Mesodermal cell (in vitro differentiated cells): ENCODE measurements at regions not wholly inside any gene's neighbourhood (a gene's known extent, or its start where the extent isn't known, plus 50 kb on each side); places are given as distances from the start of the nearest gene placed in this dataset.

Experiments
- H3K27ac ChIP-seq: 2 replicates; pipeline ENCODE4 v1.7.0; 2013; ENCODE audit warnings: mild to moderate bottlenecking, low read depth, low read length, moderate library complexity; ENCODE audit not compliant: severe bottlenecking
- H3K36me3 ChIP-seq: 2 replicates; pipeline ENCODE4 v1.7.1; 2013; ENCODE audit warnings: mild to moderate bottlenecking, low read length, moderate library complexity; ENCODE audit not compliant: control insufficient read depth, insufficient read depth
- H3K4me1 ChIP-seq: one replicate; pipeline ENCODE4 v1.7.1; 2013; ENCODE audit warnings: mild to moderate bottlenecking, low read length; ENCODE audit not compliant: insufficient read depth, control insufficient read depth, poor library complexity, severe bottlenecking
- H3K4me3 ChIP-seq: 2 replicates; pipeline ENCODE4 v1.7.0; 2013; ENCODE audit warnings: low read length, control low read depth, mild to moderate bottlenecking; ENCODE audit not compliant: insufficient read depth, poor library complexity, severe bottlenecking; ENCODE audit errors: extremely low read depth
- H3K9me3 ChIP-seq: 2 replicates; pipeline ENCODE4 v1.7.1; 2013; ENCODE audit warnings: mild to moderate bottlenecking, low read length, moderate library complexity; ENCODE audit not compliant: control insufficient read depth
- WGBS, 2 experiments: methylation state at CpG; one replicate each; pipeline ENCODE4 v1.1.5; 2013; ENCODE audit warnings: missing lambda C conversion rate in 2 of 2; ENCODE audit not compliant: insufficient coverage in 2 of 2; 5-methylcytosine and 5-hydroxymethylcytosine counted together

- no peak overlapping the region for H3K27ac ChIP-seq
Measured at GRCh38 chr4:43766648-43767047, 682.0 kb downstream of the KCTD8 start.

GRCh38 chr4:43776371-43776770 is 672.2 kb downstream of the KCTD8 start:
- Histone ChIP-seq H3K36me3 (no peaks in the 10 kb centered on the region), H3K27ac (no peak overlapping the region), H3K9me3 (no peaks in the 10 kb centered on the region), H3K4me3 (no peak overlapping the region), H3K4me1 (no peaks in the 10 kb centered on the region)
- no CpG with 5 or more reads among the region's 1 CpG for WGBS, 2 experiments

More at GRCh38 chr4:43766648-43767047, 682.0 kb downstream of the KCTD8 start:
- Histone ChIP-seq H3K4me3 (no peak overlapping the region), H3K36me3 (no peaks in the 10 kb centered on the region), H3K4me1 (no peaks in the 10 kb centered on the region), H3K9me3 (no peaks in the 10 kb centered on the region)

- H3K4me1 ChIP-seq = no peaks in the 10 kb centered on the region
- no peak overlapping the region for H3K27ac ChIP-seq
- 83 to 90% methylated on average over 1 to 2 of the region's 3 CpGs for WGBS, 2 experiments
- no peaks in the 10 kb centered on the region for H3K36me3 ChIP-seq
- H3K4me3 ChIP-seq = no peak overlapping the region
- no peaks in the 10 kb centered on the region for H3K9me3 ChIP-seq
Measured at GRCh38 chr4:43778187-43778915, 670.3 kb downstream of the KCTD8 start.

GRCh38 chr4:43781125-43781524 is 667.5 kb downstream of the KCTD8 start:
- Histone ChIP-seq H3K4me1 (no peaks in the 10 kb centered on the region), H3K9me3 (no peaks in the 10 kb centered on the region), H3K36me3 (no peaks in the 10 kb centered on the region), H3K27ac (no peak overlapping the region), H3K4me3 (no peak overlapping the region)

- Histone ChIP-seq H3K9me3 (no peaks in the 10 kb centered on the region), H3K4me3 (no peak overlapping the region), H3K36me3 (no peaks in the 10 kb centered on the region), H3K27ac (no peak overlapping the region), H3K4me1 (no peaks in the 10 kb centered on the region)
- 100% methylated on average over 1 of the region's 3 CpGs; no CpG with 5 or more reads in 1 of the 2 experiments for WGBS, 2 experiments
Measured at GRCh38 chr4:43782391-43782790, 666.2 kb downstream of the KCTD8 start.

GRCh38 chr4:43816116-43816515 is 632.5 kb downstream of the KCTD8 start:
- no peaks in the 10 kb centered on the region for H3K4me1 ChIP-seq
- H3K9me3 ChIP-seq = no peaks in the 10 kb centered on the region
- no peaks in the 10 kb centered on the region for H3K36me3 ChIP-seq
- 44% methylated on average over 1 of the region's 1 CpG; no CpG with 5 or more reads in 1 of the 2 experiments for WGBS, 2 experiments
- H3K4me3 ChIP-seq = no peak overlapping the region
- H3K27ac ChIP-seq = no peak overlapping the region

- WGBS, 2 experiments = 82 to 100% methylated on average over 1 to 2 of the region's 2 CpGs
Measured at GRCh38 chr4:43822621-43823020, 626.0 kb downstream of the KCTD8 start.

GRCh38 chr4:43835869-43836268 is 612.7 kb downstream of the KCTD8 start:
- Histone ChIP-seq H3K9me3 (no peaks in the 10 kb centered on the region), H3K36me3 (no peaks in the 10 kb centered on the region), H3K27ac (no peak overlapping the region), H3K4me3 (no peak overlapping the region), H3K4me1 (no peaks in the 10 kb centered on the region)

More at GRCh38 chr4:43822621-43823020, 626.0 kb downstream of the KCTD8 start:
- Histone ChIP-seq H3K4me3 (no peak overlapping the region), H3K36me3 (no peaks in the 10 kb centered on the region), H3K9me3 (peaks cover 11% of the 10 kb centered on the region), H3K4me1 (no peaks in the 10 kb centered on the region), H3K27ac (no peak overlapping the region)

- H3K27ac ChIP-seq = no peak overlapping the region
- no peaks in the 10 kb centered on the region for H3K9me3 ChIP-seq
- H3K4me3 ChIP-seq = no peak overlapping the region
- H3K36me3 ChIP-seq = no peaks in the 10 kb centered on the region
- no peaks in the 10 kb centered on the region for H3K4me1 ChIP-seq
Measured at GRCh38 chr4:43837171-43837570, 611.4 kb downstream of the KCTD8 start.

- H3K9me3 ChIP-seq = no peaks in the 10 kb centered on the region
- H3K4me3 ChIP-seq = no peak overlapping the region
- H3K36me3 ChIP-seq = no peaks in the 10 kb centered on the region
- H3K27ac ChIP-seq = no peak overlapping the region
- H3K4me1 ChIP-seq = no peaks in the 10 kb centered on the region
Measured at GRCh38 chr4:43837604-43838003, 611.0 kb downstream of the KCTD8 start.

- H3K4me3 ChIP-seq = no peak overlapping the region
- peaks cover 3% of the 10 kb centered on the region for H3K4me1 ChIP-seq
- 100% methylated on average over 1 of the region's 1 CpG; no CpG with 5 or more reads in 1 of the 2 experiments for WGBS, 2 experiments
- H3K27ac ChIP-seq = no peak overlapping the region
- H3K36me3 ChIP-seq = no peaks in the 10 kb centered on the region
- H3K9me3 ChIP-seq = no peaks in the 10 kb centered on the region
Measured at GRCh38 chr4:43842594-43842993, 606.0 kb downstream of the KCTD8 start.
